ENCODE measurements at regions not wholly inside any gene's neighbourhood (a gene's known extent, or its start where the extent isn't known, plus 50 kb on each side); places are given as distances from the start of the nearest gene placed in this dataset.
"Not testable (repeated sequence)": the region's sequence is repeated elsewhere in the genome, so short reads cannot be mapped to it uniquely, and the experiment has no call there.

DNA sequence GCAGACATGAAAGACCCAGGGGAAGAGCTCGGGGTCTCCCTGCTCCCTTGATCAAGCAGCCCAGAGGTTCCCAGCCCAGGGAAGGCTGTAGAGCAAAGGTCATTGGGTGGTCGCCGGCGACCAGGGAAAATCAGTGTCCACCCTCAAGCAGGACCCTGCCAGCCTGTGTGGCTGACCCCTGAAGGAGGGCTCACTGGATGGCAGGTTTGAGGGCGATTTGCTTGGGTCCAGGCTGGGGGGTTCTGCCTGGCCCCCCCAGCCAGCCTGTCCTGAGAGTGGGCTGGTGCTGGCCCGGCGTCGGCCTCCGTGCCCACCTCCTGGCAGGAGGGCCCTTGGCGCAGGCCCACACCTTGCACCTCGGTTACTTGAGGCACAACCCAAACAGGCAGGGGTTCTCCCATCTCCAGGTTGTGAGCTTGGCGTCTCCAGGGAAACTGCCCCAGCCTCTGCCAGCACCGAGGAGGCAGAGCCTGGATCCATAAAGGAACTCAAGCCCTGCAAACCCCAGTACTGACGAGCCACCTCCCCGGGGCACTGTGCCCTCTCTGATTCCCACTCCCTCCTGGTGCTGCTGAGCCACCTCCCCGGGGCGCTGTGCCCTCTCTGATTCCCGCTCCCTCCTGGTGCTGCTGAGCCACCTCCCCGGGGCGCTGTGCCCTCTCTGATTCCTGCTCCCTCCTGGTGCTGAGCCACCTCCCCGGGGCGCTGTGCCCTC, 329.0 kb upstream of the SFSWAP start:
- no peak for DNase-seq

DNA sequence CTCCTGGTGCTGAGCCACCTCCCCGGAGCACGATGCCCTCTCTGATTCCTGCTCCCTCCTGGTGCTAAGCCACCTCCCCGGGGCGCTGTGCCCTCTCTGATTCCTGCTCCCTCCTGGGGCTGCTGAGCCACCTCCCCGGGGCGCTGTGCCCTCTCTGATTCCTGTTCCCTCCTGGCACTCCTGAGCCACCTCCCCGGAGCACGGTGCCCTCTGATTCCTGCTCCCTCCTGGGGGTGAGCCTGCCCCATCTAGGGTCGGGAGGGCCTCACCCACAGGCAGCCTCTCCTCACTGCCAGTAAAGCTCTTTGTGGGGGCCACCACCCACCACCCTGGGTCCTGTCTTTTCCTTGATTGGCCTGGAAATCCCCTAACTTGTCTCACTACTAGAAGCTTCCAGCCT, 327.6 kb upstream of the SFSWAP start:
- no peak for DNase-seq

DNA sequence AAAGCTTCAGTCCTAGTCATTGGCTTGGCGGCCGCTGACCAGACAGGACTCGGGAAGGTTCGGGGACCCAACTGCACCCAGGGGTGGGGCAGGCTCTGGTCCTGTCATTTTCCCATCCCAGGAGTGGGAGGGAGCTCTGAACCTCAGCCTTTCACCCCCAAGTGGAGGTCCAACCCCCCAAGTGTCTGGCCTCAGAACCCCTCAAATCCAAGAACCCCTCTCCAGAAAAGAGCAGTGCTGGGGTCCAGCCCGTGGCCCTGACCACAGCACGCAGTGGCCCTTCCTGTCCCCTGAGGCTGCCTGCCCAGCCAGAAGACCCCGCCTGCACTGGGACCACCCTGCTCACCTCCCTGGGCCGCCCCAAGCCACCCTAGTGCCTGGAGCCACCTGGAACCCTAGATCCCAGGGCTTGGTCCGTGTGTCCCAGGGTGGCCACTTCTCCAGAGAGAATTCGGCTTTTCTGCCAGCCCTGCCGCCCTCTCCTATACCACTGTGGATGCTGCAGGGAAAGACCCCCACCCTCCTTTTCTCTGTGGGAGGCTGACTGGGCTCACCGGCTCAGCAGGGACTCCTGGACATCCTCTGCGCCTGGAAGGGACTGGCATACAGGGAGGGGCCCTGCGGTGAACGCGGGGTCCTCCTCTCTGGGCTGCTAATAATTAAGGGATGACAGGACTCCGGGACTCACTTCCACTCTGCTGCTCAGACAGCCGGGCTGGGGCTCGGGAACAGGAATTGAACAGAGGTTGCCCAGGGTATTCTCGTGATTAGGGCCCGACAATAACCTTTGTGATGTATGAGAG, 326.9 kb upstream of the SFSWAP start:
- no peak for DNase-seq

DNA sequence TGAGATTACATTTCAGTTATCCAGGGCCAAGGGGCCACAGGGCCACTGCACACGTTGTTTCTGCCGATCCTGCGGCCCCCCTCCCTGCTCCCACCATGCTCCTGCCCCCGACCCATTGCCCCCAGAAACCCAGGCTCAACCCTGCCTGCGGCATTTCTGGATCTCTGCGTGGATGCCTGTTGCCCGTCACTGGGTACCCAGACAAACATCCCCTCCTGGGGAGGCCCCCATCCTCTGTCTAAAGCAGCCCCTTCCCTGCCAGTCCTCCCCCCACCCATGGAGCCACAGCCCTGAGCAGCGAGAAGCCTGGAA, 326.4 kb upstream of the SFSWAP start:
- no peak for DNase-seq

DNA sequence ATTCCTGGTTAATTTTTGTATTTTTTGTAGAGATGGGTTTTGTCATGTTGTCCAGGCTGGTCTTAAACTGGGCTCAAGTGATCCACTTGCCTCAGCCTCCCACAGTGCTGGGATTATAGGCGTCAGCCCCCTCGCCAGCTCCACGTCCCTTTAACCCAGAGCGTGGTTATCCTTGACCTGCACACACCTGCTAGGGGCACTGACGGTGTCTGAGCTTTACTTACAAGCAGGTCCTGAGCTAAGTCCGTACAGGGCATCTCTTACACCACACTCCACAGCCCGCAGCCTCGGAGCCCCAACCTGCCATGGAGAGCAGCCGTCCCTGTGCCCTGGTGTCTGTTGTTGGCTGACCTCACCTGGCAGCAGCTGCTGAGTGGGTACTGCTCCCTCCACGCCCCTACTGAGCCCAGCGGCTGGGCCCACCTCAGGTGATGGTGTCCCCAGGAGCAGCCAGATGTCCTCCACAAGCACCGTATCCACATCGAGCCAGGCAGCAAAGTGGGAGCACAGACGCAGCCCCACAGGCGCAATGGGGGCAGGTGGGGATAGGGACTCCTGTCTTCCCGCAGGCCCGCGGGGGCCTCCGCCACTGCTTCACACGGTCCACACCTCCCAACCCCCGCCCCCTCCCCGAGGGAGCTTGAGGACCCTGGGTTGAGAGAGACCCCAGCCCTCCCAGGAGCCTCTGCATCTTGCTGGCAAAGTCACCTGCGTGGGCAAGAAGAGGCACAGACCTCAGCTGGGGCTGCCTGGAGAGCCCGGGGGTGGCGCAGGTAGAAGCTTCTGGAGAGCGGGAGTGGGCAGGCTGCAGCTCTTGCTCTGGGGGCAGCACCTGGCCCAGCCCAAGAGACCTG, 325.4 kb upstream of the SFSWAP start:
- DNase-seq = no peak

DNA sequence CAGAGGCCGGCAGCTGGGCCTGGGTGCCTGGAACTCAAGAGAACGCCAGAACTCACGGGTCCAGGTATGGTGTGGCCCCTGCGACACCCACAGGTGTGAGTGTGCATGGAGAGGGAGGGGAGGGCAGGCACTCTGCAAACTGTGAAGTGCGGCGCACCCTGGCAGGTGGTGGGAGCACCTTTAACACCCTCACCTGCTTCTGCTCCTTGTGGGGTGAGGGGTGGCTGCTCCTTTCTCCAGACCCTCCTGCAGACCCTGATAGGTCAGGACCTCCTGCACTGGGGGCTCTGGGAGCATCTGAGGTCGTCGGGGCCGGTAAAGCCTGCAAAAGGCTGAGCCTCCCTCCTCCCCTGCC, 324.7 kb upstream of the SFSWAP start:
- DNase-seq = no peak

DNA sequence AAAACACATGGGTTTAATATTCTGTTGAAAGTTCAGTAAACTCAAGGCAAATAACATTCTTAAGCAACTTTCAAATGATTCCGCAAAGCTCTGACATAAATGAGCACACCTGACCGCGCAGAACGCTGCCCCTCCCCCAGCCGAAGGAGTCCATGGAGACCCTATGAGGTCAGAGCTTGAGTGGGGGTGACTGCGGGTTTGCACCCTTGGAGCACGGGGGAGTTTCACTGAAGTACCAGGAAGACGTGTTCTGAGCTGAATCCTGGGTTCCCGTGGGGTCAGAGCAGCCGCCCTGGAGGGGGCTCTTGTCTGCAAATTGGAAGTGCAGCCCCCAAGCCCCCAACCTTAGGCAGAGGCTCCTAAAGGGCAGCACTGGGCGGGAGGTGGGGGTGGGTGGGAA, 324.1 kb upstream of the SFSWAP start:
- no peak for DNase-seq

DNA sequence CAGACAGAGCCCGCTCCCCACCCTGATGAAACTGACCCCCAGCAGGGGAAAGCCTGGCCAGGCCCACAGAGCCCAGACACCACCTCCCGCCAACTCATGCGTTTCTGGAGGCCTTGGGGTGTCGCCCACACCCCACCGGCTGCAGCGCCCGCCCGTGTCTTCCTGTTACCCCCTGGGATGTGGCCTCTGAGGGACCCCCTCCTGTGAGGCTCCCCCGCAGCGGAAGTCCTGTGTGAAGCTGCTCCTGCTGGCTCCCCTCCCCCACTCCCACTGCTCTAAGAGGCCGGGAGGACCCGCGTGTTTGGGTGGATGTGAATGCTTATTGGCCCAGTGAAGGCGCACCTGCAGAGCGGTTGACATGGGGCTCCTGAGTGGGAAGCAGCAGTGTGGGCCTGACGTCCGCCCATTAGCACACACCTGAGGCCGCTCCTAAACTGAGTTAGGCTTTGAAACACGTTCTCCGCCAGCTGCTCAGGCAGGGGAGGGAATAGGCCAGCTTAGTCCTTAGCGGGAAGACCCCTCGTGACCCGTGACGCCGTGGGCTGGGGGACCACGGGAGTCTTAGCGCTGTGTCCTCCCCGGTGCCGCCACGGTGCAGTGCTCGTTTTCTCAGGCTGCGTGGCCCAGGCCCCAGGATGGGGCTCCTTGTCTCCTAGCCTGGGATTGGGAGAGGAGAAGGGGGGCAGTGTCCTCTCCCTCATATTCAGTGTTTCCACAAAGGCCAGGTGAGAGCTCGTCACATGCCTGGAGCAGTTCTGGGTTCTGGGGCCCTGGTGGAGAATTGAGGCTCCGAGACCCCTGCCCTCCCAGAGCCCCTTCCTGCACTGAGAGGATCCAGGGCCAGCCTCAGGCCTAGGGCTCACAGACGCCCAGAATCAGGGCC, 323.4 kb upstream of the SFSWAP start:
- DNase-seq = no peak

DNA sequence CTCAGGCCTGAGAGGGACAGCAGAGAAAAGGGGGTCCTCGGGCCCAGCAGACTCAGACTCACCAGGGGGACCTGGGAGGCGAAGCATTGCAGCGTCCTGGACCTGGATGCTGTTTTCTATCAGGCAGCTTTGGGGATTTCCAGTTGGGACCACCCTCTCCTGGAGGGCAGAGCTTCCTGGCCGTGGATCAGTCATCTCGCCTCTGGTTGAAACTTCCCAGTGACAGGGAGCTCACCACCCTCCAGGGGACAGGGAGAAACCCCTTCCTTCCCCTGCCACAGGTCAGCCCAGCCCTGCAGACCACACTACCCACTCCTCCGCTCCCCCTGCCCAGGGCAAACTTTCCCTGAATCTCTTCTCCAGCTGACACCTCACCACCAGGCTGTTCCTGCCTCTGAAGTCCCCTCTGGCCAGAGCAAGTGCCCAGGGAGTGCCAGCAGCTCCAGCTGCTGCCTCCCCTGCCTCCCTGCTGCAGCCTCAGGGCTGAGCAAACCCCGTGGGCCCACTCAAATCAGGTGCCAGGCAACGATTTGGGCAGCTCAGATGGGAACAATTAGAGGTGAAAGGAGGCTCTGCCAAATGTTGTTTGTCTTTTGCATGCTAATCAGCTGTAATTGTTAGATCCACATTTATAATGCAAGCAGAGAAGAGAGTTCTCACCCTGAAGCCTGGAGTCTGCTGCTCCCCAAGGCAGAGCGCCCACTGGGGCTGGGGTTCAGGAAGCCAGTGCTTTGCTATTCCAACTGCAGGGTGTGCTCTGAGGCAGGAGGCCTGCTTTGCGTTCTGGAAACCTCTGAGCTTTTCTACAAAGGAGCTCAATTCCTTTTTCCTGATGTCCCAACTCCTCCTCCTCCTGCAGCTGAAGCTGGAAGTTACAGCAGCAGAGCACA, 322.5 kb upstream of the SFSWAP start:
- DNase-seq = not testable (repeated sequence)

DNA sequence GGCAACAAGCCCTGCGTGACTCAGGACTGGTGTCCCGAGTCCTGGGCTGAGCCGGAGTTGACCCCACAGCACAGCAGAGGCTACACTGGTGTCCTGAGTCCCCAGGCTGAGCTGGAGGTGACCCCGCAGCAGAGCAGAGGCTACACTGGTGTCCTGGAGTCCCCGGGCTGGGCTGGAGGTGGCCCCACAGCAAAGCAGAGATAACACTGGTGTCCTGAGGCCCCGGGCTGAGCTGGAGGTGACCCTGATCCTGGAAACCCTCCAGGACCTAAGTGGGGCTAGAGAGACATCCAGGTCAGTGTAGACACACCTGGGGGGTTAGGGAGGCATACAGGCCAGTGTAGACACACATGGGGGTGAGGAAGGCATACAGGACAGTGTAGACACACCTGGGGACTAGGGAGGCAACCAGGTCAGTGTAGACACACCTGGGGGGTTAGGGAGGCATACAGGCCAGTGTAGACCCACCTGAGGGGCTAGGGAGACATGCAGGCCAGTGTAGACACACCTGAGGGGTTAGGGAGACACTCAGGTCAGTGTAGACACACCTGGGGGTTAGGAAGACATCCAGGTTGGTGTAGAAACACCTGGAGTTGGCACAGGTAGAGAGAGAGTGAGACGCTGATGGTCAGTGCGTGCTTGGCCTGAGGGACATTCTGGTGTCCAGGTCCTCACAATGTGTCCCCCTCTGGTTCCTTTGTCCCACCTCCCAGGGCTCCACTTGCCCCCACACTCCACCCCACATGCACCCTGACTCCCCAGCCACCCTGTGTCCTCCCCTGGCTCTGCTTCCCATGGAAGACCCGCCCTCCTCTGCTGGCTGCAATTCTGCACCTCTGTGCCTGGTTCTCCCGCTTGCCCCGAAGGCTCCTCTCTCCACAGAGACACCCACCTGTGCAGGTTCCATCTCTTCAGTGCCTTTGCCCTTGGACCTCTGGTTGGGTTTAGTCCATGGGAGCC, 321.6 kb upstream of the SFSWAP start:
- no peak for DNase-seq

DNA sequence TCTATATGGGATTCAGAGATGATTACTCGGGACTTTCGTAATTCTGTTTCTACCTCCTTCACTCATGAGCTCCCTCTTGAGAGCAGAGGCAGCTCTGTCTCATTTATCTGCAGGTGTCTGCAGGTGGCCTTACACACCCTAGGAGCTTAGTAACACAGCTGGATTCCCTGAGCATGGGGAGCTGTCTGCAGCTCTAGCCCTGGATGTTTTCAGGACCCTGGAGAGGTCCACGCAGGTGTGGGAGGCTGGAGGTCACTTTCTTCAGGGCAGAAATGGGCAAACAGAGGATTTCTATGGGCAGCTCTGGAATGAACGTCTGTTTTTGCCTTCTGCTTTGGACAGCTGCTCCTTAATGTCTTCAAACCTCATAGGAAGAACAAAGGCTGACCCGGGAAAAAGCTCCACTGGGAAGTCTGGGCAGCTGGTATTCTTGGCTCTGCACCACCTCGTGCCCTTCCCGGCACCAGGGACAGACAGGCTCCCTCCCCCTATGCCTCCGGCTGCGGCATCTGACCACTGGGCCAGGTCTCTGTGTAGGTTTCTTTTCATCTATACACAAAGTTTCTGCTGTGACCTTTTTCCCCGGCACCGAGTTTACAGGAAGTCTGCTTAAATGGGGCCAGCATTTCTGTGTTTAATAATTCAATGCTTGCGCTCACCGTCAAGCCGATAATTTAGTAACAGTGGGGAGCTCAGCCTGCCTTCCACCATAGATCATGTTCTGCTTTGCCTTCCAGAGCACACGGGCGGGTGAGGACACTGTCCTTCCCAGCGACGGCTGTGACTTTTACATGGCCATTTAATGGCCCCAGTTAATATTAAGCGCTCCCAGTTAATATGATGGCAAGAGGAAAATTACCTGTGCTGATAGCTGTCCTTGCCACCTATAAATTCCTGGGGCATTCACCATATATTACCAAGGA, 320.2 kb upstream of the SFSWAP start:
- DNase-seq = peak; percentile 46

DNA sequence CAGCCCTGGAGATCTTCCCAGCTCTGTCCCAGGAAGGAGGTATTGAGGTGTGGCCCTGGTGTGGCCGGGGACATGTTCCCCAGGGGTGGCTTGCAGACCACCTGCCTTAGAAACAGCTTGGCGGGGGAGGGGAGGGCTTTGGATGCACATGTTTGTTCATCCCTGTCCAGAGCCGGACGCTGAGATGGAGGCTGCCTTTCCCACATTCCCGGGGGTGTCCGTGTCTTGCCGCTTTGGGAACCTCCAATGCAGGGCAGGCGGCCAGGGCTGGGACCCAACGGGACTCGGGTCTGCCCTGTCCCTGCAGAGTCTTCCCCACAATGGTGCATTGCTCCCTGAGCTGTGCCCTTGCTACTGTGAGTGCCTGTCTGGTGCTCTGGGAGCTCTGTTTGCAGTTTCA, 319.5 kb upstream of the SFSWAP start:
- no peak for DNase-seq

DNA sequence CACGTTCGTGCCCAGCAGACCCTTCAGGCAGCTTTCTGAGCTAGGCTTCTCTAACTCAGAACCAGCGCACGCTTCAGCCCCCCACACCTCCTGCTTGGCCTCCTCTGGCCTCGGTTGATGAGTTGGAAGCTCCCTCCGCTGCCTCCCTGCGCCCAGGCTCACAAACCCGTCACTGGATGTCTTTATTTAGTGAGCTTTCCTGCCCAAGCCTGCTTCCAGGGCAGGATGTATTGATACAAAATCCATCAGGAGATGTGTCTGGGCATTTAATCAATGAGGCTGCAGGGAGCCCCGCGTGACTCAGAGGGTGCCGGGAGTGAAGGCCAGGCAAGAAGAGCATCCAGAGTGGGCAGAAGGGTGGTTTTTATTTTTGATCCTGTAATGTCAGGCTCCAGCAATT, 316.1 kb upstream of the SFSWAP start:
- DNase-seq = not testable (repeated sequence)

DNA sequence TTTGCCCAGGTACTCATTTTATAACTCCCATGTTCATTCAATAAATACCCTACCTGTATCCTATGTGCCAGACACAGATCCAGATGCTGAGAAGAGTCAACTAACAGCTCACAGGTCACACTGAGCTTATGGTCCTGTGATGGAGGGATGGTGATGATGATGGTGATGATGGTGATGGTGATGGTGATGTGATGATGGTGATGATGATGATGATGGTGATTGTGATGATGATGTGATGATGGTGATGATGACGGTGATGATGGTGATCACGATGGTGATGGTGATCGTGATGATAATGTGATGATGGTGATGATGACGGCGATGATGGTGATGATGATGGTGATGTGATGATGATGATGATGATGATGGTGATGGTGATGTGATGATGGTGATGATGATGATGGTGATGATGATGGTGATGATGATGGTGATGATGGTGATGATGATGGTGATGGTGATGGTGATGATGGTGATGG, 315.6 kb upstream of the SFSWAP start:
- DNase-seq = not testable (repeated sequence)

DNA sequence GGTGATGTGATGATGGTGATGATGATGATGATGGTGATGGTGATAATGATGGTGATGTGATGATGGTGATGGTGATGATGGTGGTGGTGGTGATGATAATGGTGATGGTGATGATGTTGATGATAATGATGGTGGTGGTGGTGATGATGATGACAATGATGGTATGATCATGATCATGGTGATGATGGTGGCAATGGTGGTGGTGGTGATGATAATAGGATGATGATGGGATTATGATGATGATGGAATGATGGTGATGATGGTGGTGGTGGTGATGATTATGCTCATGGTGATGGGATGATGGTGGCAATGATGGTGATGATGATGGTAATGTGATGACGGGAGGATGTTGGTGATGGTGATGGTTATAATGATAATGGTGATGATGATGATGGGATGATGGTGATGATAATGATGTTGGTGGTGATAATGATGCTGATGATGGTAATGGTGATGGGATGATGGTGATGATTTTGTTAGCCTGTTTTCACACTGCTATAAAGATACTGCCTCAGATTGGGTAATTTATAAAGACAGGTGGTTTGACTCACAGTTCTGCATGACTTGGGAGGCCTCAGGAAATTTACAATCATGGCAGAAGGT, 314.8 kb upstream of the SFSWAP start:
- DNase-seq = no peak

DNA sequence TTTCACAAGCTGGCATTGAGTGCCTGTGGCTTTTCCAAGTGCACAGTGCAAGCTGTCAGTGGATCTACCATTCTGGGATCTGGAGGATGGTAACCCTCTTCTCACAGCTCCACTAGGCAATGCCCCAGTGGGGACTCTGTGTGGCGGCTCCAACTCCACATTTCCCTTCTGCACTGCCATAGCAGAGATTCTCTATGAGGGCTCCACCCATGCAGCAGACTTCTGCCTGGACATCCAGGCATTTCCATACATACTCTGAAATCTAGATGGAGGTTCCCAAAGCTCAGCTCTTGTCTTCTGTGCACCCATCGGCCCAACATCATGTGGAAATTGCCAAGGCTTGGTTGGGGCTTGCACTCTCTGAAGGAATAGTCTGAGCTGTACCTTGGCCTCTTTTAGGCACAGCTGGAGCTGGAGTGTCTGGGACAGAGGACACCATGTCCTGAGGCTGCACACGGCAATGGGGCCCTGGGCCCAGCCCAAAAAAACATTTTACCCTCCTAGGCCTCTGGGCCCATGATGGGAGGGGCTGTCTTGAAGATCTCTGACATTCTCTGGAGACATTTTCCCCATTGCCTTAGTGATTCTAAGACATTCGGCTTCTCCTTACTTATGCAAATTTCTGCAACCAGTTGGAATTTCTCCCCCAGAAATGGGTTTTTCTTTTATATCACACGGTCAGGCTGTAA, 313.3 kb upstream of the SFSWAP start:
- DNase-seq = peak; percentile 15

DNA sequence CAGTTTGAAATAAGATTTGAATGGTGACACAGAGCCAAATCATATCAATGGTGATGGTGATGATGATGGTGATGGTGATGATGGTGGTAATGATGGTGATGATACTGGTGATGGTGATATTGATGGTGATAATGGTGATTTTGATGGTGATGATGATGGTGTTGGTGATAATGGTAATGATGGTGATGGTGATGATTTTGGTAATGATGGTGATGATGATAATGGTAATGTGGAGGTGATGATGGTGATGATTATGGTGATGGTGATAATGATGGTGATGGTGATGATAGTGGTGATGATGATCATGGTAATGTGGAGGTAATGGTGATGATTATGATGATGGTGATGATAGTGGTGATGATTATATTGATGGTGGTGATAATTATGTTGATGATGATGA, 311.9 kb upstream of the SFSWAP start:
- no peak for DNase-seq

DNA sequence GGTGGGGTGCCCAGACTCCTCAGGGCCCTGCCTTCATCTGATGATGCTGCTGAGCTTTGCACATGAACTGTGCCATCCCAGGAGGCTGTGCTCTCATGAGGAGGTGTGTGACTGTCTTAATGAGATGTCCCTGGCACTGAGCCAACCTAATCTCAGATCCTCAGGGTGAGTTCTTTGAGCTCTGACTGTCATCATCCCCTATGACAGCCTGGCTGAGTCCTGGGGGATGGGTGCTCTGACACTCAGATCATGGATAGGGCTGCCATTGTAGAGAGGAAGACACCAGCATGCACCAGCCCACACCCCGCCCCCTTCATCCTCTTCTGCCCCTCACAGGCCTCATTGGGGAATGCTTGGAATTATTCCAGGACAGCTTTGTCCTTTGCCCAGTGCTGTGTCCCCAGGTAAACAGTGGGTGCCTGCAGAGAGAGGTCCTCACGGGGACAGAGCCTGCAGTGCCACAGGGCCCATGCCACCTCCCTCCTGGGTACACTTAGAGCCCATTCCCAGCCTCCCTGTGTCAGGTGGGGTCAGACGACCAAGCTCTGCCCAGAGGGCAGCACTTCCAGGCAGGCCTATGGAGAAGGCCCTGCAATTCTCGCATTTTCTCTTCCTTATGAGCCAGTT, 310.1 kb upstream of the SFSWAP start:
- peak; percentile 40 for DNase-seq

Data from OCI-M1 (cell line).